ENCODE measurements at regions not wholly inside any gene's neighbourhood (a gene's known extent, or its start where the extent isn't known, plus 50 kb on each side); places are given as distances from the start of the nearest gene placed in this dataset.
"Not testable (repeated sequence)": the region's sequence is repeated elsewhere in the genome, so short reads cannot be mapped to it uniquely, and the experiment has no call there.

GRCh38 chr14:85023866-85024265 is 506.1 kb upstream of the FLRT2 start:
- TF ChIP-seq, protein P1, sequence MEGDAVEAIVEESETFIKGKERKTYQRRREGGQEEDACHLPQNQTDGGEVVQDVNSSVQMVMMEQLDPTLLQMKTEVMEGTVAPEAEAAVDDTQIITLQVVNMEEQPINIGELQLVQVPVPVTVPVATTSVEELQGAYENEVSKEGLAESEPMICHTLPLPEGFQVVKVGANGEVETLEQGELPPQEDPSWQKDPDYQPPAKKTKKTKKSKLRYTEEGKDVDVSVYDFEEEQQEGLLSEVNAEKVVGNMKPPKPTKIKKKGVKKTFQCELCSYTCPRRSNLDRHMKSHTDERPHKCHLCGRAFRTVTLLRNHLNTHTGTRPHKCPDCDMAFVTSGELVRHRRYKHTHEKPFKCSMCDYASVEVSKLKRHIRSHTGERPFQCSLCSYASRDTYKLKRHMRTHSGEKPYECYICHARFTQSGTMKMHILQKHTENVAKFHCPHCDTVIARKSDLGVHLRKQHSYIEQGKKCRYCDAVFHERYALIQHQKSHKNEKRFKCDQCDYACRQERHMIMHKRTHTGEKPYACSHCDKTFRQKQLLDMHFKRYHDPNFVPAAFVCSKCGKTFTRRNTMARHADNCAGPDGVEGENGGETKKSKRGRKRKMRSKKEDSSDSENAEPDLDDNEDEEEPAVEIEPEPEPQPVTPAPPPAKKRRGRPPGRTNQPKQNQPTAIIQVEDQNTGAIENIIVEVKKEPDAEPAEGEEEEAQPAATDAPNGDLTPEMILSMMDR (IDR thresholded peaks at IDR 0.05; ENCODE audit: low read length): not testable (repeated sequence)
- not testable (repeated sequence) for TF ChIP-seq EZH2 (IDR thresholded peaks at IDR 0.05; ENCODE audit: borderline replicate concordance, low read length)
